IPS-NIHi7 (cell line): ENCODE measurements at regions not wholly inside any gene's neighbourhood (a gene's known extent, or its start where the extent isn't known, plus 50 kb on each side); places are given as distances from the start of the nearest gene placed in this dataset.

Experiments used
- DNase-seq: peaks from one replicate; pipeline ENCODE4 v3.0.0; 2012; ENCODE audit warnings: mixed read lengths; ENCODE audit errors: extremely low spot score

- DNase-seq = no peak
Observed at GRCh38 chr1:94325377-94326302, 88.3 kb upstream of the ARHGAP29 start.

- DNase-seq = no peak
Observed at GRCh38 chr1:94324178-94324544, 86.8 kb upstream of the ARHGAP29 start.

- no peak for DNase-seq
Observed at GRCh38 chr1:94323311-94324177, 86.2 kb upstream of the ARHGAP29 start.

DNA sequence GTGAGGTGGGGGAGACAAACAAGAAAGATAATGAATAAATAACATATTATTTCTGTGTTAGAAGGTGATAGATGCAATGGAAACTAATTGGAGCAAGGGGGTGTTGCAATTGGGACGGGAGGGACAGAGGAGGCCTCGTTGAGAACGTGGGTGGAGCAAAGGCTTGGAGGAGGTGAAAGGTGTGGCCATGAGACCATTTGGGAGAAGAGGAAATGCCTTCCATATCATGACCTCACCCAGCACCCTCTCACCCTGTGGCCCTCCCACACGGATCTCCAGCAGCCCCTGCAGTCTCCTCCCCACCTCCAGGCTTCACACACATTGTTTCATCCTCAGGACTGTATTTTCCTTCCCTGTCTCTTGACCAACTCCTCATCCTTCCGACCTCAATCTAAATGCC is 85.3 kb upstream of the ARHGAP29 start:
- DNase-seq = peak; percentile 56

GRCh38 chr1:94321662-94322061 is 84.3 kb upstream of the ARHGAP29 start:
- DNase-seq = no peak

DNA sequence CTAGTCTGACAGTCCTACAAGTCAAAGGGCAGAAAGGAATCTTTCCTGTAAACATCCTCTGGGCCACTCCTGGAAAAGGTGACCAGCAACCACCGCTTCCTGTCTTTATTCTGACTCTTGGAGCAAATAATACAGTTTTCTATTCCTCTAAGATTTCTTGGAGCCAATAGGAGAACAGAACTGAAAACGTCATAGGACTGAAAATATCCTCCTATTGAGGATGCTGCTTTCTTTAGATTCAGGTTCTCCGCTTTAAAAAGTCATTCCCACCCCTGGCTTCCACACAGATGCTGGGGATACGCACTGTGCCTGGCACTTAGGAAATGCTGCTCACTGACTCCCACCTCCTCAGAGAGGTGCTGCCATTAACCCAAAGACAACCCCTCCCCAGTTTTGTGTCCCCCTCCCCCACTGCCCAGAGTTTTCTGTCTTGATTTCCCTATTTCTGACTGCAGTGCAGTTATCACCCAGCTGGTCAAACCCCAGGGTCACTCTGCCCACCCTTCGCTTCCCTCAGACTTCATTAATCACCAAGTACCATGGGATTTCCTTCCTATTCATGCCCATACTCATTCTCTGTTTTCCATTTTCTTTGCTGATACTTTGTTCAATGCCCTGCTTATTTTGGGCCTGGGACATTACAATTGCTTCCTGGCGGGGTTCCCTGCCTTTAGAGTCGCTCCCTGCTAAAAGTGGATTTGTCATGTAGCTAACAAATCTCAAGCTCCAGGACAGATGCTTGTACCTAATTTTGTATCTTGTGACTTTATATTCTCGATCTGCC is 82.1 kb upstream of the ARHGAP29 start:
- DNase-seq = no peak

DNA sequence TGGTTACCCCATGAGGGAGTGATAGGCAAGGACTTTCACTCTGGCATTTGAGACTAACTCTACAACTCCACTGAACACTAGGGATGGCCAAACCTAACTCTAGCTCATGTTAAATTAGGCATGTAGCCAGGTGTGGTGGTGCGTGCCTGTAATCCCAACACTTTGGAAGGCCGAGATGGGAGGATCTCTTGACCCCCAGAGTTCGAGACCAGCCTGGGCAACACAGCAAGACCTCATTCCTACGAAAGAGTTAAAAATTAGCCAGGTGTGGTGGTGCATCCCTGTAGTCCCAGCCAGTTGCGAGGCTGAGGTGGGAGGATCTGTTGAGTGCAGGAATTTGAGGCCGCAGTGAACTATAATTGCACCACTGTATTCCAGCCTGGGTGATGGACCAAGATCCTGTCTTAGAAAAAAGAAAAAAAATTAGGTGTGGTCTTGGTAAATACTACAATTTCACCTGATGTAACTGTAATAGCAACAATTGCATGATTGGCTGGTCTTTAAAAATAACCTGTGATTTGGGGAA is 81.2 kb upstream of the ARHGAP29 start:
- no peak for DNase-seq

DNA sequence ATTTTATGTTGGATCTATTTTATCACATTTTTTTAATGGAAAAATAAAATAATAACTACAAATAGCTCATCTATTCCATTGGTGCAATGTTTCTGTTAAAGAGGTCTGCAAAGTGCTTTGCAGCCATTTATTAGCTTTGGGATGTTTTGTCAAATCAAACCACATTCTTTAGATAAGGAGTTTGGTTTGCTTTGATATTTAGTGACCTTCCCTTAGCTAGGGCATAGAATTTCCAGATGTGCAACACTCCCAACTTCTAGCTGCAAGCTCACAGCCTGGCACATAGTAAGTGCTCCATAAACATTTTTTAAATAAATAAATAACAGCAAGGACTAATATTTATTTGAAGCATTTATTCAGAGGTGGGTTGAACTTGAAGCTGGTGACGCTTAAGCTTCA is 80.4 kb upstream of the ARHGAP29 start:
- DNase-seq = no peak

DNA sequence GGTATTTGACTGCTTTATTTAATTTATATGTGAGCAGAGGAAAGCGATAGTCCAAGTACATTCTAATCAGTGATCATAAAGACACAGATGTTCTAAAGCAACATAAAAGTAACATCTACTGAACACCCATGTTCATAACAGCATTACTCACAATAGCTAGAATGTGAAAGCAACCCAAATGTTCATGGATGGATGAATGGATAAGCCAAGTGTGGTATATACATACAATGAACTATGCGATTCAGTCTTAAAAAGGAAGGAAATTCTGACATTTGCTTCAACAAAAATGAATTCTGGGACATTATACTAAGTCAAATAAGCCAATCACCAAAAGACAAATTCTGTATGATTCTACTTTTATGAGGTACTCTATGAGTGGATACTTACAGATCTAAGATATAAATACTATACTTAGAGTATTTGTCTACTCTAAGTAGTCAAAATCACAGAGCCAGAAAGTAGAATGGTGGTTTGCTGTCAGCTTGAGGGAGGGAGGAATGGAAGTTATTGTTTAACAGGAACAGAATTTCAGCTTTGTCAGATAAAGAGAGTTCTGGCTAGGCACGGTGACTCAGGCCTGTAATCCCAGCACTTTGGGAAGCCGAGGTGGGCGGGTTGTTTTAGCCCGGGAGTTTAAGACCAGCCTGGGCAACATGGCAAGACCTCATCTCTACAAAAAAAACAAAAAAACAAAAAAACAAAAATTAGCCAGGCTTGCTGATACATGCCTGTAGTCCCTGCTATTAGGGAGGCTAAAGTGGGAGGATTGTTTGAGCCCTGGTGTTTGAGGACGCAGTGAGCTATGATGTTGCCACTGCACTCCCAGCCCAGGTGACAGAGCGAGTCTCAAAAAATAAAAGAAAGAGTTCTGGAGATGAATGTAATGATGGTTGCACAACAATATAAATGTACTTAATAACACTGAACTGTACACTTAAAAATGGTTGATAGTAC is 79.7 kb upstream of the ARHGAP29 start:
- no peak for DNase-seq

DNA sequence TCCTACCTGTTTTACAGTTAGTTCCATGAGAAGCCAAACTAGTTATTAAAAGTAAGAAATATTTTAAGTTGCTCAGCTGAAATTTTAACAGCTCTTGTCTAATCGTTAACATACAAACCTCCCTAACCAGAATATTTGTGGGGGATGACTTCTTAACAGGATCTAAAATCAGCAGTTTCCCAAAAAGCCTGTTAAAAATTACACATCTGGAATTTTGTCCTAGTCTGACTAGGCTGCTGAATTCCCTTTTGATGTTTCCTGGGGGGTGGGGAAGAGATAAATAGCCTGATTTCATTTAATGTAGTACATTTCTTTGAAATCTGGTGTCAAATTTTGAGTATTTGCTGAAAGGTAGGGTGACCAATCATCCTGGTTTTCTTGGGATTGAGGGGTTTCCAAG is 78.8 kb upstream of the ARHGAP29 start:
- DNase-seq = no peak

DNA sequence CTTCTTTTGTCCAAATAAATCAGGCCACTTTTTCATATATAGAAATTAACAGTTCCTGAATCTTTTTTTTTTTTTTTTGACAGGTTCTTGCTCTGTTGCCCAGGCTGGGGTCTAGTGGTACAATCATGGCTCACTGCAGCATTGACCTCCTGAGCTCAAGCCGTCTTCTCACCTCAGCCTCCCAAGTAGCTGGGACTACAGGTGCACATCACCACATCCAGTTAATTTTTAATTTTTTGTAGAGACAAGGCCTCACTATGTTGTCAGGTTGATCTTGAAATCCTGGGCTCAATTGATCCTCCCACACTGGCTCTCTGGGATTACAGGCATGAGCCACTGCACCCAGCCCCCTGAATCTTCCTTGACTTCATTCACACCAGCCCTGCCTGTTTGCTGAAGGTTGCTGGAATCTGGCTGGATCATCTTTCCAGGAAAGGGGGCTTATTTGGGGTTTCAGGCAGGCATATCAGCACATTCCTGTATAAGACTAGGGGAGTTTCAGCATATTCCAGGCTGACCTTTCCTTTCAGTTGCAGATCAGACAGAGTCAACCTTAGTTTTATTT is 78.2 kb upstream of the ARHGAP29 start:
- no peak for DNase-seq

DNA sequence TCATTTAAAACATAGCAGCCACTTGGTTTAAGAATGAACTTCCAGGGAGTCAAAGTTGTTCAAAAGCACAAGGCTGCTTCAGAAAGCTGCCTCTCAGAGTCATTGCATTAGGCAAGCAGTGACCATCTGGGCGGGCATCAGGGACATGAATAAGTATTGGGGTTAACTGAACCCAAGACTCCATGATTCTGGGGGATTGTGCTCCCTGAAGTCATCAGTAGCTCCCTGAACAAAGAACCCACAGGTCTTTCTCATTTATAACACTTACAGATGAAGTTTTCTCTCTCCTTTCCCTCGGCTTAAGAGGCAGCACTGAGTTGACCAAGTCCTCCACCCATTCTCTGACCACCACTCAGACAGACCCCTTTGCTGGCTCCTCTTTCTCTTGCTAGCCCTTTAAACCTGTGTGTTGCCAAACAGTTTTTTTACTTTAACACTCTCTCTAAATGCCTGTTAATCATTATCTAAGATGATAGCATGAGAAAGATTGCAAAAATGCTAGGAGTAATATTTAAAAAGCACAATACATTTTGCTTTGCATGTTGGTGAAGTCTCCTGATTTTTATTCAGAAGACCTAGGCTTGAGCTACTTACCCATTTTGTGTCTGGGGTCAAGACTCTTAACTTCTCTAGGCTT is 77.0 kb upstream of the ARHGAP29 start:
- DNase-seq = no peak

- no peak for DNase-seq
Observed at GRCh38 chr1:94310570-94311270, 73.3 kb upstream of the ARHGAP29 start.

DNA sequence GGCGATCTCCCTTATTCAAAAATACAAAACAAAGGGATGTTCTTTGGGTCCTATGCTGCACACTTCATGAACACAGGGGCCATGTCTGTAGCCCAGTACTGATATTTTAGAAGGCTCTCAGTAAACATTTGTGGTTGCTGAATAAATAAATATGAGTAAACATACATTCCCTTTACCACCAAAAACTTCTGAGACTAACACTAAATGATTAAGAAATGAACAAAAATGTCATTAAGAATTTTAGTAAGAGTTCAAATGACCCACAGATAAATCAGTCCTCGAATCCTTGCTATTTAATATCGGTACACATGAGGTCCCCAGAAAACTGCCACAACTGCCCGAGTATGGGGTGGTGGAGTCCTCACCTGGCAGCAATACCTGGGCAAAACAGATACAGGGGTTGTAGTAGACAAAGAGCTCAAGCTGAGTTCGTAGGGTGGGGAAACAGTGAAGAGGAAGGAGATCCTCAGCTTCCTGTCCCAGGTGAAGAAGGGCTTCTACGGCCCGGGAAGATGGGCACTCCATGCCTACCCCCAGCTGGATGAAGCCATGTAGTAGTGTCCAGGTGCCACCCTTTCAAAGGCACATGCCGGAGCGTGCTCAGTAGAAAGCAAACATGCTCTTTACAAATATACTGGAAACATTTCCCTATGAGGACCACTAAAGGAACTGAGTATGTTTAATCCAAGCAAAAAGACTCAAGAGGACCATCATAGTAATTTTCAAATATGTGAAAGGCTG is 72.6 kb upstream of the ARHGAP29 start:
- DNase-seq = no peak

DNA sequence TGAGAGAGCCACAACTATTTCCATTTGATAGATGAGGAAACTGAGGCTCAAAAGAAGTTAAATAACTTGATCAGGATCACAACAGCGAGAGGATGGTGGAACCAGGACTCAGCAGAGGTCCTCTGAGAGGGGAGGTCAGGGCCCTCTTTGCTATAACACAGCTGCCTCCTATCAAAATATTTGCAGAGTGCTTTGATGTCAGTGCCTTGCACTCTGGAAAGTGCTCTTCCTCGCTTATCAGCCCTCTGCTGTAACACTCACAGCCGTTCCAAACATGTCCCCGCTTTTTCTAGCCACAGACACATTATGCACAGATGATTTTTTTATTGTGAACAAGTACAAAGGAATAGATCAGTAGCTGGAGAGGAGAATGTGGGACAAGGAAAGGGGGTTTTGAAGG is 71.8 kb upstream of the ARHGAP29 start:
- DNase-seq = no peak

DNA sequence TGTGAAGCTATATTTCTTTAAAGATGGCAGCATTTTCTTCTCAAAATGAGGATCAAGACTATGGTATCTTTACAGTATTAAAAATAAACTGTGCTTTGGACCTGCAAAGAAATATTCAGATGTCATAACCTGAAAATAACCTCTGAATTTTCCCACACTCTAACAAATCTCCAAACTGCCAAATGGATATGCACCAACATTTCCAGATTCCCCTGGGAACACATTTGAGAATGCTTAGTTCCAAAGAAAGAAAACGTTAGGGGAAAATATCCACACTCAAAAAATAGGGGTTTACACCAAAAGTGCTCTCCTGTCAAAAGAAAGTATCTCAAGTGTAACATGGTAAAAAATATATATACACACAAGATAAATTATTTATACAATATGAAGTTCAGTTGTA is 69.1 kb upstream of the ARHGAP29 start:
- no peak for DNase-seq

DNA sequence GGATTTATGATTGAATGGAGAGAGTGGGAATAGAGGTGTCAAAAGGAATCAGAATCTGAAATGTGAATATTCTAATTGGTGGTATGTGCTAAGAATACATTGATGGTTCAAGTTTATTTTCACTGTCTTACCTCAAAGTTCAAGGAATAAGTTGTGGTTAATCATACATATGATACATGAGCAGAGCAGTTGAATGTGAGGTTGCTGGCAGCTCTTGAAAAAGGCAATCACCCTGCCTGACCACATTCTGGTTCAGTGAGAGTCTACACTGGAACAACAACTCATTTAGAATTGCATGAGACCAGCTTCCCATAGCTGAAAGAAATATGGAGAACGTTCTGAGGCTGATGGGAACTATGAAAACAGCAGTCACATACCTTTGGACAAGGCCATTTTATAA is 68.3 kb upstream of the ARHGAP29 start:
- no peak for DNase-seq

DNA sequence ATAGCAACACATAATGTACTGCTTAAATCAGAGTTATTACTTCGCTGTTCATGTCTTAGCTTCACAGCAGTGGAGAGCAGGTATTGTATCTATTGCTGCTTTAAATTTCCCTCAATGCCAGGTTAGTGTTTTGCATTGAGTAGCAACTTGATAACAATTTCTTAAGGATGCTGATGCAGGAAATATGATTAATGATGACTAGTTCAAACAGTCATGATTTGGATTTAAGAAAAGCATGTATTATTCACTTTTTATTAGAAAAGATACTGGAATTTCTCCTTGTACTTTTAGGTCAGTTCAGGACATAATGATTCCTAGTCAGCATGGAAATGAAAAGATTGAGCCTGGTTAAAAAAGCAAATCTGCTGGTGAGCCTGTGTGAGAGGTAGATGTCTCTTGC is 67.2 kb upstream of the ARHGAP29 start:
- DNase-seq = no peak

DNA sequence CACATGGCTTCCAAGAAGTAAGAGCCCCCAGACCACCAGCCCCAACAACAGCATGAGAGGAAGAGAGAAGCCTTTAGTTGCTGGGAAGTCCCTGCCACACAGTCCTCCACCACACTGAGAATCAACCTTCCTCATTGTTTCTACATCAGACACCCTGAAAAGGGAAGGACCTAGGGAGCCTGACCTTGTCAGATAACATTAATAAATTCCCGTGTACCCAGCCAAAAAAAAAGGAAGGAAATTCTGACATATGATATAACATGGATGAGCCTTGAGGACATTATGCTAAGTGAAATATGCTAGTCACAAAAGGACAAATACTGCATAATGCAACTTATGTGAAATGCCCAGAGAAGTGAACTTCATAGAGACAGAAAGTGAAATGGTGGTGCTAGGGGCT is 65.6 kb upstream of the ARHGAP29 start:
- no peak for DNase-seq
